Jurkat, Clone E6-1 (cell line): ENCODE measurements at regions not wholly inside any gene's neighbourhood (a gene's known extent, or its start where the extent isn't known, plus 50 kb on each side); places are given as distances from the start of the nearest gene placed in this dataset.
"Not testable (repeated sequence)": the region's sequence is repeated elsewhere in the genome, so short reads cannot be mapped to it uniquely, and the experiment has no call there.

Source experiments
- DNase-seq: peaks from one replicate; pipeline ENCODE4 v3.0.0-alpha.2; 2011; ENCODE audit warnings: low read depth, low spot score
- H3K4me3 ChIP-seq: 2 replicates; pipeline ENCODE4 v1.5.1; 2011; ENCODE audit warnings: mild to moderate bottlenecking, low read length, control low read depth, moderate library complexity

DNA sequence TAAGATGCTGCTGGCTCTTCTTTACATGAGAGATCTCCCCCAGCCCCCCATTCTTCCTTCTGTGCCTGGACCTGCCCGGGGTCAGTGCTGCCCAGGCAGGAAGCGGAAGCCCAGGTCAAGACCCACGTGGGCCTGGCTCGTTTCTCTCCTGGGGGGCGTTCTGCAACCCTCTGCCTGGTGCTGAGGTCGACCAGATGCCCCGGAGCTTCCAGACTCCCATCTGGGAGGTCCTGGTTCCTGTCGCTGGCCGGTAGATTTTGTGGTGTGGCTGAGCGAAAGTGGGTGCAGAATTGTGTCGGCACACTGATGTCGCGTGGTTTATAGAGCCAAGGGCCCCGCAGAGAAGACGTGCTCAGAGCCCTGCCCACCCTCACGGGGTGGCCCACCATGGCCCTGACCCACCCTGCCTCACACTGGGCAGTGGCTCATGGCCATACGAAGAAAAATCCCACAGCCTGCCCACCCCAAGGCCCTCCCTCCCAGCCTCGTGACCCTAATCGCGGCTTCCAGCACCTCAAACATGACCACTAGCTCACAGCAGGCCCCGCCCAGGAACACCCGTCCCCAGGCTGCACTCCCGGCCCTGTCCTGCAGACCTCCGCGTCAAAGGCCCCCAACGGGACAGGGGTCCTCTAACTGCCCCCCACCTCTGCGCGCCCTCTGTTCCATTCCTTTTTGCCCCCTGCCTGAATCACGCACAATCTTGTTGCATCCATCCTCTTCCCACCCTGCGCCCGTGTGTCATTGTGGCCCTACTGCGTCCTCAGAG lies 443.2 kb upstream of the ZNF722 start:
- not testable (repeated sequence) for DNase-seq, H3K4me3 ChIP-seq

DNA sequence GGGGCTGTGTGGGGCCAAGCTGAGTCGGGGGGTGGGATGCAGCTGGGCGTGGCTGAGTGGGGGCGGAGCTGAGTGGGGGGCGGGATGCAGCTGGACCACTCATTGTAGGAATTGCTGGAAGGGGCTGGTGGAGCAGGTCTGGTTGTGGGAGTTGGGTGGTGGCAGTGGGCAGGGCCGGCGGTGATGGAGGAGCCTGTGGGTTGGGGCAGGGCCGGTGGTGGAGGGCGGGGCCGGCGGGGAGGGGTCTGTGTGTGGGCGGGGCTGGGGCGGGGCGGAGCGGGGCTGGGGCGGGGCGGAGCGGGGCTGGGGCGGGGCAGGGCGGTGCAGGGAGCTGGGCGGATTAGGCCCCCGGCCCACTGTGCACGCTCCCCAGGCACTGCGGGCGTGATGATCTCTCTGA lies 442.4 kb upstream of the ZNF722 start:
- DNase-seq, H3K4me3 ChIP-seq: not testable (repeated sequence)

GRCh38 chr7:63559016-63559415 lies 439.6 kb upstream of the ZNF722 start:
- DNase-seq, H3K4me3 ChIP-seq: not testable (repeated sequence)

DNA sequence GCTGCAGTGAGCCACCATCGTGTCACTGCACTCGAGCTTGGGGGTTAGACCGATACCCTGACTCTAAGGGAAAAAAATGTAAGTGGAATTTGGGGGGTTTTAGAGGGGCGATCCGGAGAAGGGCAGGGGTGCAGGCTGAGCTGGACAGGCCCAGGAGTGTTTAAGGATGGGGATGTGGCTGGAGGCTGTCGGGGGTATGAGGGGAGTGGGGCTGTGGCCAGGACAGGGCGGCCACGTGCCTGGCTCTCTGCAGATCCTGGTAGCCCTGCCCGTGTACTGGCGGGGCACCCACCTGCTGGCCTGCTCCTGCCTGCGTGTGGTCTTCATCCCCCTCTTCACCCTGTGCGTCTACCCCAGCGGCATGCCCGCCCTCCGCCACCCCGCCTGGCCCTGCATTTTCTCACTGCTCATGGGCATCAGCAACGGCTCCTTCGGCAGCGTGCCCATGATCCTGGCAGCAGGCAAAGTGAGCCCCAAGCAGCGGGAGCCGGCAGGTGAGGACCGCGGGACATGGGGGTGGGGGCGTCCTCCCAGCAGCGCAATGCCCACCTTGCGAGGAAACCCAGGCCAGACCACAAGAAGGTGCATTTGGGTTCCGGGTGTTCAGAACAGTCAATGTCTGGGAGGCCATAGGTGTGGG lies 438.7 kb upstream of the ZNF722 start:
- DNase-seq, H3K4me3 ChIP-seq: not testable (repeated sequence)

- not testable (repeated sequence) for DNase-seq, H3K4me3 ChIP-seq
These were observed 436.7 kb upstream of the ZNF722 start for GRCh38 chr7:63561911-63562310.

DNA sequence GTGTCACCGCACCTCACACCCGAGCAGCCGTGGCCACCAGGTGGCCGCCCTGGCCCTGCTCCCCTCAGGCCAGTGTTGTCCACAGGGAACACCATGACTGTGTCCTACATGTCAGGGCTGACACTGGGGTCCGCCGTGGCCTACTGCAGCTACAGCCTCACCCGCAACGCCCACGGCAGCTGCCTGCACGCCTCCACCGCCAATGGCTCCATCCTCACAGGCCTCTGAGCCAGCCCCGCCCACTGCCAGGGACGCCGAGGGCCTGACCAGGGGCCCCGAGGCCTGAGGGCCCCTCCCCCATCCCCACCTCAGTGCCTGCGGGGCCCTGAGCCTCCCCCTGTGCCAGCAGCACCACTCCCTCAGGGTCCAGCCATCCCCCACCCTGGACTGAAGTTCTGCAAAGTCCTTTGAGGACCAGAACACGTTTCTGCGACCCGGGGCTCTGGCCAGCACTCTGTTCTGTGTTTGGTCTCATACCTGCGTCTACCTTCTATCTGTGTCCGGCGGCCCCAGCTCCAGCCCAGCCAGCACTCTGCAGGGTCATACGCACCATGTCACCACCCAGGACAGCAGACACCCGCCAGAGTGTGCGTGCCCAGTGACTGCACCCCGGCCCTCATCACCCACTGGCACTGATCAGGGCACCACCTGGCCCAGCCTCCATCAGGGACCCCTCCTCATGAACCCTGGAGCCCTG lies 436.1 kb upstream of the ZNF722 start:
- not testable (repeated sequence) for H3K4me3 ChIP-seq, DNase-seq

- not testable (repeated sequence) for DNase-seq
These were observed 435.3 kb upstream of the ZNF722 start for GRCh38 chr7:63563151-63563940.

GRCh38 chr7:63564882-63565281 lies 433.8 kb upstream of the ZNF722 start:
- not testable (repeated sequence) for DNase-seq, H3K4me3 ChIP-seq

More at GRCh38 chr7:63563151-63563940, 435.3 kb upstream of the ZNF722 start:
- H3K4me3 ChIP-seq, result not testable (repeated sequence)

GRCh38 chr7:63566886-63567285 lies 431.8 kb upstream of the ZNF722 start:
- not testable (repeated sequence) for H3K4me3 ChIP-seq, DNase-seq

DNA sequence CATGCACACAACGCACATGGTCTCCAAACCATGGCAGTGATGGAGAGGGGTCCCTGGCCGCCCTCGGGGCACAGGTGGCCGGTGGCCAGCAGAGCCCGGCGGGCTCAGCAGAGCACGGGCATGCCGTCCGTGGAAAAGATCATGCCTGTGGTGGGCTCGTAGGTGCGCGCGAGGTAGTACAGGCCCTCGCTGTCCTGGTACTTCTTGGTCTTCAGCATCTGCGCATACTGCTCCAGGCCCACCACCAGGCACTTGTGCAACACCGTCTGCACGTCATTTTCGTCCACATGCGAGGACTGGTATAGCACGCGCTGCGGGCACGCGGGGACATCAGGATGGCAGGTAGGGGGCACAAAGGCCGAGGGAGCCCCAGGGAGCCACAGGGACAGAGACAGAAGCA lies 431.0 kb upstream of the ZNF722 start:
- not testable (repeated sequence) for DNase-seq, H3K4me3 ChIP-seq

GRCh38 chr7:63568571-63569313 lies 429.9 kb upstream of the ZNF722 start:
- not testable (repeated sequence) for DNase-seq, H3K4me3 ChIP-seq

DNA sequence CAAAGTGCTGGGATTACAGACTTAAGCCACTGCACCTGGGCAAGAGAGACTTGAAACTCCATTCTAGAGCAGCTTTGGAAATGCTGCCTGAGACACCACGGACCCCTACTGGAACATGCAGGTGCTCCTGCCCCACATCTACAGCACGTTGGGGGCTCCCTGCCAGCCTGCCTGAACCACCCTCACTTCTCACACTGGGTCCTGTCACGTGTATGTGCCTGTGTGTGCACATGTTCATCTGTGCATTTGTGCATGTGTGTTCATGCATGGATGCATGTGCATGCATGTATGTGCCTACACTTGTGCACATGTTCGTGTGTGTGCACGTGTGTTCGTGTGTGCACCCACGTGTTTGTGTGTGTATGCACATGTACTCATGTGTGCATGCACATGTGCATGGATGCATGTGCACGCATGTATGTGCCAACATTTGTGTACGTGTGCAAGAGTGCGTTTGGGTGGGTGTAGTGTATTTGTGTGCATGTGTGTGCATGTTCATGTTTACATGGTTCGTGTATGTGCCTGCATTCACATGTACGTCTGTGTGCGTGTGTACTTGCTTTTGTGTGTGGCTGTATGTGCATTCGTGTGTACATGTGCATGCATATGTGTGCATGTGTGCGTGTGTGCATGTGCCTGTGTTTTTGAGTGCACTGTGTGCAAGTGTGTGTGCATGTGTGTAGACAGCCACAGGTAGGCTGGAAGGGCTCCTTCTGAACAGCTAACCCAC lies 428.1 kb upstream of the ZNF722 start:
- not testable (repeated sequence) for DNase-seq, H3K4me3 ChIP-seq

GRCh38 chr7:63572196-63572595 lies 426.5 kb upstream of the ZNF722 start:
- not testable (repeated sequence) for DNase-seq

DNA sequence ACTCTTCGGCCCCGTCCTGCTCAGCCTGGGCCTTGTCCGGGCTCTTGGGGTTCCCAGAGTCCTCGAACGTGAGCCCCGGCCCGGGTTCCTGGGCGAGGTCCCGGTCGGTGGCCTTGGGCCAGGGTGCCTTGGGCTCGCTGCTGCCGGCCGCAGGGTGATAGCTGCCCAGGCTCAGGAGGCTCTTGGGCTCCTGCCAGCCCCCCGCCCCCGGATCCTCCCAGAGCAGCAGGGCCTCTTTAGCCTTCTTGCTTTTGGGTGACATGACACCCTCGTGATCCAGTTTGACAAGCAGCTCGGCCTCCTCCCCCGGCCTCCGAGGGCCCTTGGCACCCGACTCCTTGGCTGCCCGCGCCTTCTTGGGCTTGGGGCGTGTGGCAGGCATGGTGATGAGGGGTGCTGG lies 425.7 kb upstream of the ZNF722 start:
- H3K4me3 ChIP-seq, DNase-seq: not testable (repeated sequence)

More at GRCh38 chr7:63572196-63572595, 426.5 kb upstream of the ZNF722 start:
- H3K4me3 ChIP-seq, result not testable (repeated sequence)

- H3K4me3 ChIP-seq, DNase-seq: not testable (repeated sequence)
These were observed 425.2 kb upstream of the ZNF722 start for GRCh38 chr7:63573412-63573811.

DNA sequence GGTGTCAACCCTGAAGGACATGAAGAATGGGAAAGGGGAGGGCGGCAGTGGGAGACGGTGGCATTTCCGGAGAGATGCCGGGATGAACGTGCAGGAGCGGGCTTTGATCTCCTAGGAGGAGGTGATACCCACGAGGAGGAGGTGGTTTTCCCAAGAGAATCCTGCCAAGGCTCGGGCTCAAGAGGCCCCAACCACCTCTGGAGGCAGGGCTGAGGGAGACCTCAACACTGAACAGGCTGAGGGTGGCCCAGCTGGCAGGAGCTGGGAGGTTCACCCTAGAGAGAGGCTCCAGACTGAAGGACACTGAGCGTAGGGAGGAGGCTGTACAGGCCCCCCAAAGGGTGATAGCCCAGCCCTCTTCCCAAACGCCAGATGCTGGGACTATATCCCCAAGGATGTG lies 422.2 kb upstream of the ZNF722 start:
- not testable (repeated sequence) for H3K4me3 ChIP-seq, DNase-seq

GRCh38 chr7:63577066-63577465 lies 421.6 kb upstream of the ZNF722 start:
- not testable (repeated sequence) for DNase-seq, H3K4me3 ChIP-seq

GRCh38 chr7:63580045-63580444 lies 418.6 kb upstream of the ZNF722 start:
- H3K4me3 ChIP-seq, DNase-seq: not testable (repeated sequence)
